ENCODE measurements at regions not wholly inside any gene's neighbourhood (a gene's known extent, or its start where the extent isn't known, plus 50 kb on each side); places are given as distances from the start of the nearest gene placed in this dataset.

DNA sequence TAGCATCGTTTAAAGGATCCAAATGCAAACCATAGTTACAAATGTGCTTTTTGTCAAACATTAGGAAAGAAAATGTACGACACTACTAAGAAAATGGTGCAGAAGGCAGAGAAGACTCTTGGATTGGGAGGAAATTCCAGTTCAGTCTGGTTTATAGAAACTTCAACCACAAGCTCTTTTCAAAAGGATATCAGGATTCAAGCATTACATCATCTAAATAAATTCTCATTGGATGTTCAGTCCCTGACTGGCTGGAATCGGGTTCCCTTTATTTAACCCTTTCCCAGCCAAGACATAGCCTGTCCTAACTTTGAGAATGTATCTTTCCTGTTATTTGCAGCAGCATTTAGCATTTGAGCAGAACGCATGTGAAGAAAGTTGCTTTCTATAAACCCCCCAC is 184.6 kb downstream of the LMO4 start:
- TF ChIP-seq, protein P1, sequence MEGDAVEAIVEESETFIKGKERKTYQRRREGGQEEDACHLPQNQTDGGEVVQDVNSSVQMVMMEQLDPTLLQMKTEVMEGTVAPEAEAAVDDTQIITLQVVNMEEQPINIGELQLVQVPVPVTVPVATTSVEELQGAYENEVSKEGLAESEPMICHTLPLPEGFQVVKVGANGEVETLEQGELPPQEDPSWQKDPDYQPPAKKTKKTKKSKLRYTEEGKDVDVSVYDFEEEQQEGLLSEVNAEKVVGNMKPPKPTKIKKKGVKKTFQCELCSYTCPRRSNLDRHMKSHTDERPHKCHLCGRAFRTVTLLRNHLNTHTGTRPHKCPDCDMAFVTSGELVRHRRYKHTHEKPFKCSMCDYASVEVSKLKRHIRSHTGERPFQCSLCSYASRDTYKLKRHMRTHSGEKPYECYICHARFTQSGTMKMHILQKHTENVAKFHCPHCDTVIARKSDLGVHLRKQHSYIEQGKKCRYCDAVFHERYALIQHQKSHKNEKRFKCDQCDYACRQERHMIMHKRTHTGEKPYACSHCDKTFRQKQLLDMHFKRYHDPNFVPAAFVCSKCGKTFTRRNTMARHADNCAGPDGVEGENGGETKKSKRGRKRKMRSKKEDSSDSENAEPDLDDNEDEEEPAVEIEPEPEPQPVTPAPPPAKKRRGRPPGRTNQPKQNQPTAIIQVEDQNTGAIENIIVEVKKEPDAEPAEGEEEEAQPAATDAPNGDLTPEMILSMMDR (IDR thresholded peaks at IDR 0.05; ENCODE audit: low read length), result no peak
- TF ChIP-seq EZH2 (IDR thresholded peaks at IDR 0.05; ENCODE audit: borderline replicate concordance, low read length), result no peak

All from OCI-LY1 (cell line).